HepG2 (cell line): ENCODE measurements at regions not wholly inside any gene's neighbourhood (a gene's known extent, or its start where the extent isn't known, plus 50 kb on each side); places are given as distances from the start of the nearest gene placed in this dataset.

Experiments used
- ATAC-seq: fragments of 200-7000 bp; cut with Tn5 transposase; 3 replicates; pipeline ENCODE4 v1.9.1; 2020; ENCODE audit warnings: mild to moderate bottlenecking, moderate library complexity
- BruUV-seq: library from RNA; stranded (reverse); fragments of 400-500 nt; replicated peaks from 2 replicates; lab custom pipeline; 2021; lab: Mats Ljungman, UMichigan
- CTCF ChIA-PET: fragments of 300-600 bp; formaldehyde crosslinking; extraction: SDS; loops from one replicate; lab custom pipeline; 2021; ENCODE audit warnings: low total read pairs, inconsistent platforms, low intra/inter-chr PET ratio; lab: Yijun Ruan, JAX
- POLR2A ChIA-PET: fragments of 350-600 bp; sonication (Branson Sonifier 250); formaldehyde crosslinking; loops from one replicate; lab custom pipeline; 2020; ENCODE audit warnings: antibody characterized with exemption, inconsistent platforms; lab: Yijun Ruan, JAX
- DNase-seq: peaks from one replicate; pipeline ENCODE4 v3.0.0-alpha.2; 2015; ENCODE audit warnings: low spot score
- FAIRE-seq: peaks from 3 replicates; lab custom pipeline; 2011; peaks lifted over from hg19 to GRCh38; lab: Jason Lieb, UNC
- H2AFZ ChIP-seq: one replicate; pipeline ENCODE4 v1.6.1; 2011; ENCODE audit warnings: low read length, inconsistent platforms
- H3K27ac ChIP-seq: fragments of 300-600 bp; 3 replicates; pipeline ENCODE4 v1.8.0; 2011; ENCODE audit warnings: mixed run types, mild to moderate bottlenecking, mixed read lengths, low read length, inconsistent platforms; ENCODE audit not compliant: insufficient read depth; ENCODE audit errors: extremely low read length
- H3K27me3 ChIP-seq, 2 experiments: fragments of 200-600 bp in 1 of 2; 2 replicates in 1 of 2; 3 replicates in 1 of 2; pipeline versions ENCODE4 v1.6.0 to v1.8.0; 2011; ENCODE audit warnings: low read length in 2 of 2, mild to moderate bottlenecking in 2 of 2, moderate library complexity in 2 of 2, inconsistent platforms in 1 of 2; ENCODE audit not compliant: insufficient read depth in 2 of 2, control insufficient read depth in 1 of 2
- H3K36me3 ChIP-seq, 2 experiments: fragments of 200-600 bp in 1 of 2; replicated peaks in 1 of 2; 2 replicates in 1 of 2; 3 replicates in 1 of 2; pipeline versions ENCODE4 v1.5.1 to v1.8.0; 2011; ENCODE audit warnings: low read length in 2 of 2, inconsistent platforms in 1 of 2; ENCODE audit not compliant: insufficient read depth in 2 of 2, control insufficient read depth in 1 of 2
- H3K4me1 ChIP-seq: 2 replicates; pipeline ENCODE4 v1.5.1; 2012; ENCODE audit warnings: low read length, inconsistent platforms; ENCODE audit not compliant: insufficient read depth
- H3K4me2 ChIP-seq: 2 replicates; pipeline ENCODE4 v1.6.0; 2011; ENCODE audit warnings: low read depth, low read length, inconsistent platforms
- H3K4me3 ChIP-seq, 3 experiments: fragments of 200-600 bp in 1 of 3; sonication (generic), shearing (Covaris generic) in 1 of 3; replicated peaks in 1 of 3; 2 replicates each; pipeline ENCODE4 v1.5.1; 2011 to 2016; ENCODE audit warnings: low read length in 3 of 3, inconsistent platforms in 2 of 3, low read depth in 2 of 3, mild to moderate bottlenecking in 2 of 3, control low read depth in 1 of 3, mixed read lengths in 1 of 3; ENCODE audit not compliant: insufficient read depth in 1 of 3
- H3K79me2 ChIP-seq: one replicate; pipeline ENCODE4 v1.6.1; 2011; ENCODE audit warnings: low read length, inconsistent platforms; ENCODE audit not compliant: insufficient read depth
- H3K9ac ChIP-seq: 2 replicates; pipeline ENCODE4 v1.6.0; 2011; ENCODE audit warnings: mild to moderate bottlenecking, low read depth, low read length, inconsistent platforms; ENCODE audit not compliant: insufficient read depth
- H3K9me3 ChIP-seq: 2 replicates; pipeline ENCODE4 v1.5.1; 2012; ENCODE audit warnings: mild to moderate bottlenecking, low read length
- H4K20me1 ChIP-seq: 2 replicates; pipeline ENCODE4 v1.6.0; 2011; ENCODE audit warnings: inconsistent platforms, mild to moderate bottlenecking, low read length, moderate library complexity; ENCODE audit not compliant: insufficient read depth
- FOXK1 ChIP-seq: sonication (generic); formaldehyde crosslinking; IDR thresholded peaks from 2 replicates; pipeline ENCODE4 v1.4.0; 2020; ENCODE audit warnings: low read depth, missing genetic modification reagents, borderline replicate concordance
- FOXM1 ChIP-seq: sonication (generic); formaldehyde crosslinking; IDR thresholded peaks from 2 replicates; pipeline ENCODE4 v1.5.0; 2020; ENCODE audit warnings: missing genetic modification reagents
- MIXL1 ChIP-seq: IDR thresholded peaks from 2 replicates; pipeline ENCODE4 v1.6.1; 2016
- PBX3 ChIP-seq: sonication (generic); formaldehyde crosslinking; IDR thresholded peaks from 2 replicates; pipeline ENCODE4 v1.8.1; 2023; ENCODE audit warnings: missing genetic modification reagents, inconsistent platforms, borderline replicate concordance
- PREB ChIP-seq: sonication (generic); formaldehyde crosslinking; IDR thresholded peaks from 2 replicates; pipeline ENCODE4 v1.4.0; 2020; ENCODE audit warnings: missing genetic modification reagents
- RAD51 ChIP-seq: fragments of 450-650 bp; IDR thresholded peaks from 2 replicates; pipeline ENCODE4 v1.6.1; 2016; ENCODE audit warnings: borderline replicate concordance
- THYN1 ChIP-seq: sonication (generic); formaldehyde crosslinking; IDR thresholded peaks from 2 replicates; pipeline ENCODE4 v1.8.1; 2023; ENCODE audit warnings: low read depth, mild to moderate bottlenecking, moderate library complexity, missing genetic modification reagents, borderline replicate concordance
- ZNF318 ChIP-seq: sonication (generic); formaldehyde crosslinking; IDR thresholded peaks from 2 replicates; pipeline ENCODE4 v1.4.0; 2020; ENCODE audit warnings: mild to moderate bottlenecking, missing genetic modification reagents
- ZNF580 ChIP-seq: IDR thresholded peaks from 2 replicates; pipeline ENCODE4 v1.6.1; 2016; ENCODE audit warnings: low read depth, borderline replicate concordance
- ZNF782 ChIP-seq: sonication (generic); formaldehyde crosslinking; IDR thresholded peaks from 2 replicates; pipeline ENCODE4 v1.4.0; 2020; ENCODE audit warnings: missing genetic modification reagents, mild to moderate bottlenecking, borderline replicate concordance
- ZSCAN29 ChIP-seq: sonication (generic); formaldehyde crosslinking; conservative IDR thresholded peaks from 2 replicates; pipeline ENCODE4 v1.4.0; 2020; ENCODE audit warnings: mild to moderate bottlenecking, missing genetic modification reagents
- WGBS: methylation state at CpG from one replicate; pipeline ENCODE4 v1.1.6; 2017; ENCODE audit warnings: low lambda C conversion rate; 5-methylcytosine and 5-hydroxymethylcytosine counted together
- in situ Hi-C: cut with HindIII; loops from 2 replicates; pipeline ENCODE4 v1.10.0; 2017; ENCODE audit warnings: low pct_unique_long_range_greater_than_20kb; ENCODE audit not compliant: extremely low pct_ligation_motif_present
- intact Hi-C: fragments of 100-400 bp; cut with micrococcal nuclease; formaldehyde crosslinking; loops from one replicate; pipeline ENCODE4 v1.10.0; 2022; ENCODE audit not compliant: unreplicated experiment

- no peak for TF ChIP-seq FOXM1
- TF ChIP-seq, all 625 proteins: peak for 0
These were observed 153.5 kb upstream of the RAI14 start (continued) for GRCh38 chr5:34502581-34502980.

GRCh38 chr5:34503379-34504253 lies 152.5 kb upstream of the RAI14 start:
- H3K27me3 ChIP-seq: peaks cover 1 to 11% of the 10 kb centered on the region in 2 experiments; a peak in 2 of 5 replicates
- no TSS peak for BruUV-seq
- intact Hi-C loops: no loop called here
- no peaks in the 10 kb centered on the region for H4K20me1 ChIP-seq
- H3K4me3 ChIP-seq: no peak overlapping the region
- H3K79me2 ChIP-seq: no peaks in the 10 kb centered on the region
- no peak overlapping the region for H3K9ac ChIP-seq
- H3K27ac ChIP-seq: no peak overlapping the region
- peaks cover 21% of the 10 kb centered on the region for H3K4me1 ChIP-seq
- no peak overlapping the region for H3K4me2 ChIP-seq
- no peaks in the 10 kb centered on the region for H3K36me3 ChIP-seq
- 51% methylated on average over 7 of the region's 7 CpGs for WGBS
- no peak for ATAC-seq
- ChIA-PET CTCF (no interaction called here), POLR2A (no interaction called here)
- in situ Hi-C loops: no loop called here
- H3K9me3 ChIP-seq: no peaks in the 10 kb centered on the region
- no peak for DNase-seq
- FAIRE-seq: no peak
- H2AFZ ChIP-seq: no peak overlapping the region
- TF ChIP-seq ZSCAN29 (CRISPR knock-in tag) (no peak), ZNF580 (no peak), PREB (CRISPR knock-in tag) (no peak), THYN1 (no peak), ZNF318 (CRISPR knock-in tag) (no peak), ZNF782 (CRISPR knock-in tag) (no peak), FOXK1 (CRISPR knock-in tag) (no peak), PBX3 (CRISPR knock-in tag) (no peak), RAD51 (no peak), MIXL1 (CRISPR knock-in tag) (no peak)
